Stimulated activated CD4-positive, alpha-beta T cell treated with anti-CD3 and anti-CD28 coated beads, Interleukin-4, amount 100 ng/mL, for 24 hours (primary cell): ENCODE measurements at regions not wholly inside any gene's neighbourhood (a gene's known extent, or its start where the extent isn't known, plus 50 kb on each side); places are given as distances from the start of the nearest gene placed in this dataset.

Source experiments
- DNase-seq: peaks from one replicate; pipeline ENCODE4 v3.0.0-alpha.2; 2020

DNA sequence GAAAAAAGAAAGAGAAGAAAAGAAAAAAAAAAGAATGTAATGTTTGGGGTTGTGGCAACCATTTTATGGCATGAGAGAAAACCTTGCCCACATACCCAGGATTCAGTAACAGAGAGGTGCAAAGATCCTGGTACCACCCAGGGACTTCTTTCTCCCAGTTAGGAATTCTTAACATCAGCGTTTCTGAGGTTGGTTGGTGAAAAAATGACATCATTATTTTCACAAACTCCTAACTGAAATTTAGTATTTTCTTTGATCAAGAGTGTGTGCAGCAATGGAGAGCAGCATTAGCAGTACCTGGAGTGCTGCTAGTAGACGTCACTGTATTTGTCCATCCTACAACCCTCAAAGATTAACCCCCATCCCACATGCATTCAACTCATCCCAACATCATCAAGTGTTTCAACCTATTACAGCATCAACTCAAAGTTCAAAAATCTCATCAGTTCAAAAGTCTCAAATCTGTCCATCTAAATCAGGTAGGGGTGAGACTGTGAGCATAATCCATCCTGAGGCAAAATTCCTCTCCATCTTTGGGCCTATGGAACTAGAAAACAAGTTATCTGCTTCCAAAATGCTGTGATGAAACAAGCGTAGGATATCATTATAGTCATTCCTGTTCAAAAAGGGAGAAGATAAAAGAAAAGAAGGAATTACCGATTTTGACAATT lies 60.1 kb upstream of the MSX2 start:
- no peak for DNase-seq

DNA sequence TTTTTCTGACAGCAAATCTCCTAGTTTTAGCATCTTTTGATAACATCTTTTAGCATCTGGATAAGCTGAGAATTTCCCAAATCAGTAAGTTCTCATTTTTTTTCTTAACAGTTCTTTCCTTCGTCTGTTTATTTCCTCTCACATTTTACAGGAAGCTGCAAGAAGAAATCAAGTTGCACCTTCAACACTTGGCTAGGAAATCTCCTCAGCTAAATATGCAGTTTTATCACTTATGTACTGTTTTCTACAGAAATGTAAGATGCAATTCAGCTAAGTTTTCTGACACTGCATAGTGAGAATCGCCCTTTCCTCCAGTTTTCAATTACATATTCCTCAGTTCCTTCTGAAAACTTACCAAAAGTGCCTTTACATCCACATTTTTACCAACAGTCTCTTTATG lies 59.0 kb upstream of the MSX2 start:
- no peak for DNase-seq

DNA sequence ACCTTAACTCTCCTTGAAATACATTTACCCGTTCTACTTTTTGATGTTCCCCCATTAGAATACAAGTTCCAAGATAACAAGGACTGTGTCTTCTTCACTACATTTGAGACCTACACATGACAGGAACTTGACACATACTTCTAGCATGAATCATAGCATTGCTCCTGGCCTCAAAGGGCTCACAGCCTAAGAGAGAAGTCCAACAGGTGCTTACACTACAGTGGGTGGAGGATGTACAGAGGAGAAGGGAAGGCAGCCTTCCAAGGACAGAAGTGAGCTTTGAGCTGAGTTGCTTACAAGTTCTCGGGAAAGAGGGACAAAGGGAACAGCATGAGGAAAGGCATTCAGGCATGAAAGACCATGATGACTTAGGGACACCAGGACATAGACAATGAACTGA lies 56.9 kb upstream of the MSX2 start:
- no peak for DNase-seq

DNA sequence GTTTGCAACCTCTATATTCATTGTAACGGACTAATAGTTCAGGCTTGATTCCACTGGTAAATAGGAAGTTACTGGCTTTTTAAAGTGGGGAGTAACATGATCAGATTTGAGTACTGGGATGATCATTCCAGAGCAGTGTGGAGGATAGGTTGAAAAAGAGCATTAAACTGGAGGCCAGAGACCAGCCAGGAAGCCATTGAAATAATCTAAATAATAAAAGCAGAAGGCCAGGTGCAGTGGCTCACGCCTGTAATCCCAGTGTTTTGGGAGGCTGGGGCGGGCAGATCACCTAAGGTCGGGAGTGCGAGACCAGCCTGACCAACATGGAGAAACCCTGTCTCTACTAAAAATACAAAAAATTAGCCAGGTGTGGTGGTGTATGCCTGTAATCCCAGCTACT lies 56.0 kb upstream of the MSX2 start:
- no peak for DNase-seq
